Astrocyte of the spinal cord (primary cell): ENCODE measurements at regions not wholly inside any gene's neighbourhood (a gene's known extent, or its start where the extent isn't known, plus 50 kb on each side); places are given as distances from the start of the nearest gene placed in this dataset.
"Not testable (repeated sequence)": the region's sequence is repeated elsewhere in the genome, so short reads cannot be mapped to it uniquely, and the experiment has no call there.

ENCODE experiments used
- DNase-seq: peaks from one replicate; pipeline ENCODE4 v3.0.0; 2011; ENCODE audit warnings: low read depth, low spot score
- H3K4me3 ChIP-seq: 2 replicates; pipeline ENCODE4 v1.5.1; 2011; ENCODE audit warnings: low read depth, mild to moderate bottlenecking, low read length, moderate library complexity
- in situ Hi-C: cut with HindIII; loops from 2 replicates; pipeline ENCODE4 v1.10.0; 2017; ENCODE audit warnings: low sequenced_read_pairs
- TF ChIP-seq, protein P1 (sequence below): IDR thresholded peaks from 2 replicates; pipeline ENCODE4 v1.5.1; 2012; ENCODE audit warnings: low read depth, mild to moderate bottlenecking, low read length, inconsistent platforms

DNA sequence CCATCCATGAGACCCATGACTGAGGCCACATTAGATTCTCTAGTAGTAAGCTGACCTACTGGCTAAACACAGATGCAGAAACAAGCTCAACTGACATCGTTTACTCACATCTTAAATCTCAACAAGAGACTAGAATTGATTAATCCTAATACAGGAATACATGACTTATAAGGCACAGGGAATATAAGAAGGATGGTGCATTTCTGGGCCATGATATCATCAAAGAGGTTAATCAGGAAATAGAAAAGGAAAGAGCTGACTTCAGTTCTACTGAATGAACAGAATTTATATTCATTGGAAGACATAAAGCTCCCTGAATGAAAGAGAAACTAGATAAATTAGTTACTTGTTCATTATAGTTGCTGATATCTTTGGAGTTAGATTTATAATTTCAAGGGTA, 1406.5 kb downstream of the STIM2 start:
- TF ChIP-seq, protein P1, sequence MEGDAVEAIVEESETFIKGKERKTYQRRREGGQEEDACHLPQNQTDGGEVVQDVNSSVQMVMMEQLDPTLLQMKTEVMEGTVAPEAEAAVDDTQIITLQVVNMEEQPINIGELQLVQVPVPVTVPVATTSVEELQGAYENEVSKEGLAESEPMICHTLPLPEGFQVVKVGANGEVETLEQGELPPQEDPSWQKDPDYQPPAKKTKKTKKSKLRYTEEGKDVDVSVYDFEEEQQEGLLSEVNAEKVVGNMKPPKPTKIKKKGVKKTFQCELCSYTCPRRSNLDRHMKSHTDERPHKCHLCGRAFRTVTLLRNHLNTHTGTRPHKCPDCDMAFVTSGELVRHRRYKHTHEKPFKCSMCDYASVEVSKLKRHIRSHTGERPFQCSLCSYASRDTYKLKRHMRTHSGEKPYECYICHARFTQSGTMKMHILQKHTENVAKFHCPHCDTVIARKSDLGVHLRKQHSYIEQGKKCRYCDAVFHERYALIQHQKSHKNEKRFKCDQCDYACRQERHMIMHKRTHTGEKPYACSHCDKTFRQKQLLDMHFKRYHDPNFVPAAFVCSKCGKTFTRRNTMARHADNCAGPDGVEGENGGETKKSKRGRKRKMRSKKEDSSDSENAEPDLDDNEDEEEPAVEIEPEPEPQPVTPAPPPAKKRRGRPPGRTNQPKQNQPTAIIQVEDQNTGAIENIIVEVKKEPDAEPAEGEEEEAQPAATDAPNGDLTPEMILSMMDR, result no peak
- in situ Hi-C loops, result no loop called here

DNA sequence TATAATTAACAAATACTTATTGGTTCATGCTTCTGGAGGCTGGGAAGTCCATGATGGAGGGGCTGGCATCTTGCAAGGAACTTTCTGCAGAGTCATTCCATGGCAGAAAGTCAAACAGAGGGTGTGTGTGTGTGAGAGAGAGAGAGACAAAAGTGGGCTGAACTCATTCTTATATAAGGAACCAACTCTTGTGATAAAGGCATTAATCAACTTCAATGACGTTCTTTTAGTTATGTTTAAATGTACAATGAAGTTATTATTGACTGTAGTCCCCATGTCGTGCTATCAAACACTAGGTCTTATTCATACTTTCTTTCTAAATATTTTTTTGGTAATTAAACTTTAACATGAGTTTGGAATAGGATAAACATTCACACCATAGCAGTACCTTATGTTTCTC, 1408.8 kb downstream of the STIM2 start:
- no peak for DNase-seq
- in situ Hi-C loops, result no loop called here
- TF ChIP-seq, protein P1, result no peak
- no peak overlapping the region for H3K4me3 ChIP-seq

More for the DNA sequence above, 1406.5 kb downstream of the STIM2 start:
- no peak overlapping the region for H3K4me3 ChIP-seq
- no peak for DNase-seq

DNA sequence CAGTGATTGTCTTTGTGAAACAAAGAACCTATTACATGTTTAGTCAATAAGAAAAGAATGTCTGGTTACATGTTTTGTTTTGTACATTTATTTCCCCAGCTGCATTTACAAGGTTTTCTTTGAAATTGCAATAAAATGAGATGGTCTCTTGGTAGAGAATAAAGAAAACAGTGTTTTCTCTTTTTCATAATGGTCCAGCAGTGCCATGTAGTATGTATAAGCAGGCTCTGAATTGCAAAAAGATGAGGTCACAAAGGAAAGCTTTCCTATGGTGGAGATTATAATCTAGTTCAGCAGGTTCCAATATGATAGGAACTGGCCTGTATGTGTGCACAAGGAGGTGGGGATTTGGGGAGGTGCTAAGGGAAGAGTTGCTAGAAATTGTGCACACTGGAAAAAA, 1417.3 kb downstream of the STIM2 start:
- TF ChIP-seq, protein P1, result no peak

DNA sequence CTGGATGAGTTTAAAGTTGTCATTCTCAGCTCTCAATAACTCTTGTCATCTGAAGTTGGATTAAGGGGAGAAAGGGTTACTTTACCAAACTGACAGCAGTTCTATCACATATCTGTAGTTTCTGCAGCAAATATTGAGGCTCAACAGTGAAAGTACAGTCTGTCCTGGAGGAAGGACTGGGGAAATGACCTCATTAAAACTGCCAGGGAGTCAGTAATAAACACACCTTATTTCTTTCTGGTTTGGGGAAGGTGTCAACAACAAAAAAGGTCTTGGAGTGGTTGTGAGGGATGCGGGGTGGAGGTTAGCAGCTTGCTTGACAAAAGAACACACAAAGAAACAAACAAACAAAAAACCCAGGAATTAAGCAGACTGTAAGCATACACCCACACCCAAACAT, 1418.0 kb downstream of the STIM2 start:
- TF ChIP-seq, protein P1, result no peak
- no peak for DNase-seq
- no peak overlapping the region for H3K4me3 ChIP-seq
- in situ Hi-C loops, result no loop called here

More for the DNA sequence above, 1417.3 kb downstream of the STIM2 start:
- no peak overlapping the region for H3K4me3 ChIP-seq
- no peak for DNase-seq
- in situ Hi-C loops, result no loop called here

DNA sequence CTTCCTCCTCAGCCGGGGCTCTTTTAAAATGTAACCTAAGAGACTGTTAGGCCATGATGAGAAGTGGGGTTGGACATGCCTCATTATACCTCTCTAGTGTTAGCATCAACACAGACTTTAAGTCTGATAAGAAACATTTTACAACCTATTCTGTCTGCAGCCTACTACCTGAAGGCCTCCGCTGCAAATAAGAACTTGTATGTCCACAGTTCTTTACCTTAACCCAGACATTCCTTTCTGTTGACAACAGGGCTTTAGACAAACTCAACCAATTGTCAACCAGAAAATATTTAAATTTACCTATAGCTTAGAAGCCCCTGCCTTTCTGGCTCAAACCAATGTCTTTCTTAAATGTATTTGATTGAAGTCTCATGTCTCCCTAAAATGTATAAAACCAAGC, 1418.6 kb downstream of the STIM2 start:
- DNase-seq, result no peak
- in situ Hi-C loops, result no loop called here
- no peak overlapping the region for H3K4me3 ChIP-seq
- TF ChIP-seq, protein P1, result no peak

DNA sequence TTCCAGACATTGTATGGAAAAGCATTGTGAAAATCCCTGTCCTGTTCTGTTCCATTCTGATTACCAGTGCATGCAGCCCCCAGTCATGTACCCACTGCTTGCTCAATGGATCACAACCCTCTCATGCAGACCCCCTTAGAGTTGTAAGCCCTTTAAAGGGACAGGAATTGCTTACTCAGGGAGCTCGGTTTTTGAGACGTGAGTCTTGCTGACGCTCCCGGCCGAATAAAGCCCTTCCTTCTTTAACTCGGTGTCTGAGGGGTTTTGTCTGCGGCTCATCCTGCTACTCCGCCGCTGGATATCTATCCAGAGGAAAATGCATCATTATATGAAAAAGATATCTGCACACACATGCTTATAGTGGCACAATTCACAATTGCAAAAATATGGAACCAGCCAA, 1425.6 kb downstream of the STIM2 start:
- H3K4me3 ChIP-seq, DNase-seq, in situ Hi-C loops: not testable (repeated sequence)

DNA sequence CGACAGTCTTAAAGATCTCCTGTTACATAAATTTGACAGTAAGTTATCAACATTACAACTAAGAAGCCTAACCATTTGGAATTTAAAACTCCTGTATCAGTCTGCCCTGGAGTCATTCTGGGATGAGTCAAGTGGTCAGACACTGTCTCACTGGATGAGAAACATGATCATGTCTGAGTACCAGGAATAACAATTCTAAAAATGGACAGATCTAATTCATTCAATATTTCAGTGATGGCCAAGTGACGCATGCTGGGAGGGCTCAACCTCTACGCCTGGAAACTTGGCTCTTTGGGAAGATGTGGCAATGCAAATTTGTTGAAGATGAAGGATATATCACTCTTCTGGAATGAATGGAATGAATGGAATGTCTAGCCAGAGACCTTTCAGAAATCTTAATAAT, 1427.2 kb downstream of the STIM2 start:
- peak; percentile 92 for DNase-seq
- in situ Hi-C loops, result no loop called here
- no peak overlapping the region for H3K4me3 ChIP-seq
- TF ChIP-seq, protein P1, result no peak
